ENCODE measurements at regions not wholly inside any gene's neighbourhood (a gene's known extent, or its start where the extent isn't known, plus 50 kb on each side); places are given as distances from the start of the nearest gene placed in this dataset.

GRCh38 chr15:62459875-62460274 is 294.8 kb upstream of the C2CD4B start:
- Histone ChIP-seq H3K9ac (ENCODE audit: low read length) (no peak overlapping the region), H3K27me3 (replicated peaks; ENCODE audit: insufficient read depth, low read length) (no peaks in the 10 kb centered on the region), H3K4me1 (ENCODE audit: low read length) (no peaks in the 10 kb centered on the region)

DNA sequence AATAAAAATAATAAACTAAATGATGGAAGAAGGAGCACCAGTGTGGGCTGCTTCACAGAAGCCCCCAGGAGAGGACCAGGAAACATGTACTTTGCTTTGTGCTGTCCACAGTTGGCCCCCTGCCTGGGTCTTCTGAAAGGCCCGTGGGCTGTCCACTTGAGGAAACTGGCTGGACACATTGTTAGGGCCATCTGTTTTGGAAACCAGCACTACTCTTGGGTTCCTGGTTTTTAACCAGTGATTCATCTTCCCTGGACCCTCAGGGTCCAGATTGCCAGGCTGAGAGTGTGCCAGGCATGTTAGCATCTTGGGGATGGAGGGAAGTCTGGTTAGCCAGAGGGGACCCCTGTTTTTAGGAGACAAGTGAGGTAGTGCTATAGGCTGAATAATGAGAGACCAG is 297.2 kb upstream of the C2CD4B start:
- H3K9ac ChIP-seq (ENCODE audit: low read length): no peak overlapping the region
- no peaks in the 10 kb centered on the region for H3K27me3 ChIP-seq (replicated peaks; ENCODE audit: insufficient read depth, low read length)
- no peaks in the 10 kb centered on the region for H3F3A ChIP-seq (ENCODE audit: insufficient read depth, low read length)
- no peaks in the 10 kb centered on the region for H3K36me3 ChIP-seq (replicated peaks; ENCODE audit: insufficient read depth, low read length)
- no peak for DNase-seq
- no peak for TF ChIP-seq CTCF (IDR thresholded peaks at IDR 0.05; ENCODE audit: low read length)
- no peak for TF ChIP-seq EZH2 (optimal IDR thresholded peaks at IDR 0.05; ENCODE audit: low read depth, low read length)
- TF ChIP-seq EZH2phosphoT487 (IDR thresholded peaks at IDR 0.05; ENCODE audit: low read length): no peak
- no peaks in the 10 kb centered on the region for H3K79me2 ChIP-seq (ENCODE audit: low read length)
- H3K4me1 ChIP-seq (ENCODE audit: low read length): no peaks in the 10 kb centered on the region
- no peak overlapping the region for H3K4me2 ChIP-seq (ENCODE audit: low read depth, low read length)
- H3K9me3 ChIP-seq (replicated peaks; ENCODE audit: insufficient read depth, low read length): no peaks in the 10 kb centered on the region
- H3K4me3 ChIP-seq (ENCODE audit: low read length): no peak overlapping the region
- no peaks in the 10 kb centered on the region for H4K20me1 ChIP-seq (ENCODE audit: insufficient read depth, low read length)
- H2AFZ ChIP-seq (ENCODE audit: low read length): no peak overlapping the region
- no peak overlapping the region for H3K27ac ChIP-seq (ENCODE audit: low read length)
- no peaks in the 10 kb centered on the region for H3K9me2 ChIP-seq (replicated peaks; ENCODE audit: insufficient read depth, low read length)

More at GRCh38 chr15:62459875-62460274, 294.8 kb upstream of the C2CD4B start:
- no peak for TF ChIP-seq CTCF (IDR thresholded peaks at IDR 0.05; ENCODE audit: low read length)
- no peak for TF ChIP-seq EZH2phosphoT487 (IDR thresholded peaks at IDR 0.05; ENCODE audit: low read length)
- TF ChIP-seq EZH2 (optimal IDR thresholded peaks at IDR 0.05; ENCODE audit: low read depth, low read length): no peak
- no peak overlapping the region for H3K4me2 ChIP-seq (ENCODE audit: low read depth, low read length)
- no peak overlapping the region for H3K27ac ChIP-seq (ENCODE audit: low read length)
- H3K36me3 ChIP-seq (replicated peaks; ENCODE audit: insufficient read depth, low read length): no peaks in the 10 kb centered on the region
- no peaks in the 10 kb centered on the region for H3F3A ChIP-seq (ENCODE audit: insufficient read depth, low read length)
- H3K9me3 ChIP-seq (replicated peaks; ENCODE audit: insufficient read depth, low read length): no peaks in the 10 kb centered on the region
- H3K9me2 ChIP-seq (replicated peaks; ENCODE audit: insufficient read depth, low read length): no peaks in the 10 kb centered on the region
- H3K4me3 ChIP-seq (ENCODE audit: low read length): no peak overlapping the region
- H4K20me1 ChIP-seq (ENCODE audit: insufficient read depth, low read length): no peaks in the 10 kb centered on the region
- H2AFZ ChIP-seq (ENCODE audit: low read length): no peak overlapping the region
- no peak for DNase-seq
- no peaks in the 10 kb centered on the region for H3K79me2 ChIP-seq (ENCODE audit: low read length)

DNA sequence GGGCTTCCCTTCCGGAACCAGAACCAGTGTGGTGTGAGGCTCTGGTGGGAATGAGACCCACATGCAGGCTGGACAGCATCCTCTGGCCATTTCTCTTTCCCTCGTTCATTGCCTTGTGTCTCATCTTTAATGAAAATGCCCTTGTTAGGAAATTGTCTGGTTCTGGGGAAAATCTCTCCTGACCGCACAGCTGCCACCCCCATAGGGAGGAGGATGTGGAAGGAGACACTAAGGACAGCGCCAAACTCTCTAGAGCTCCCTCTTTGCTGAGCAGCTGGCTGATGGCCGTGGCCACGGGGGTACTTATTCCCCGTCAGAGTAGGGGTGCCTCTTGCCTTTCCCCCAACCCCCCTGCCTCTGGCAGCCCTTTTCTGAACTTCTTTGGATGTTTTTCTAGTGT is 297.6 kb upstream of the C2CD4B start:
- no peaks in the 10 kb centered on the region for H3K9me2 ChIP-seq (replicated peaks; ENCODE audit: insufficient read depth, low read length)
- DNase-seq: no peak
- H3K4me2 ChIP-seq (ENCODE audit: low read depth, low read length): no peak overlapping the region
- H3K36me3 ChIP-seq (replicated peaks; ENCODE audit: insufficient read depth, low read length): no peaks in the 10 kb centered on the region
- H2AFZ ChIP-seq (ENCODE audit: low read length): no peak overlapping the region
- H3K9me3 ChIP-seq (replicated peaks; ENCODE audit: insufficient read depth, low read length): no peaks in the 10 kb centered on the region
- no peaks in the 10 kb centered on the region for H3F3A ChIP-seq (ENCODE audit: insufficient read depth, low read length)
- no peak overlapping the region for H3K9ac ChIP-seq (ENCODE audit: low read length)
- H3K27me3 ChIP-seq (replicated peaks; ENCODE audit: insufficient read depth, low read length): no peaks in the 10 kb centered on the region
- no peak overlapping the region for H3K27ac ChIP-seq (ENCODE audit: low read length)
- H4K20me1 ChIP-seq (ENCODE audit: insufficient read depth, low read length): no peaks in the 10 kb centered on the region
- H3K4me3 ChIP-seq (ENCODE audit: low read length): no peak overlapping the region
- TF ChIP-seq EZH2phosphoT487 (IDR thresholded peaks at IDR 0.05; ENCODE audit: low read length): no peak
- TF ChIP-seq CTCF (IDR thresholded peaks at IDR 0.05; ENCODE audit: low read length): no peak
- no peak for TF ChIP-seq EZH2 (optimal IDR thresholded peaks at IDR 0.05; ENCODE audit: low read depth, low read length)
- H3K79me2 ChIP-seq (ENCODE audit: low read length): no peaks in the 10 kb centered on the region
- H3K4me1 ChIP-seq (ENCODE audit: low read length): no peaks in the 10 kb centered on the region

All from MM.1S (cell line).